Neural cell (in vitro differentiated cells): ENCODE measurements at regions not wholly inside any gene's neighbourhood (a gene's known extent, or its start where the extent isn't known, plus 50 kb on each side); places are given as distances from the start of the nearest gene placed in this dataset.

ENCODE experiments used
- H2AFZ ChIP-seq: fragments of 200-600, 300-800 bp; sonication (generic), shearing (Covaris generic); 2 replicates; pipeline ENCODE4 v1.6.0; 2014; ENCODE audit warnings: low read depth, mild to moderate bottlenecking, antibody characterized with exemption, low read length, moderate library complexity
- H3F3A ChIP-seq: fragments of 200-600 bp; shearing (Covaris generic); 2 replicates; pipeline ENCODE4 v1.6.1; 2016; ENCODE audit warnings: mild to moderate bottlenecking, moderate library complexity, mixed read lengths, antibody characterized with exemption, low read length; ENCODE audit not compliant: insufficient read depth, poor library complexity, severe bottlenecking
- H3K27ac ChIP-seq: fragments of 200-600, 300-800 bp; sonication (generic), shearing (Covaris generic); 2 replicates; pipeline ENCODE4 v1.5.1; 2014; ENCODE audit warnings: mild to moderate bottlenecking, low read length, moderate library complexity
- H3K27me3 ChIP-seq: fragments of 300-800, 200-600 bp; sonication (generic), shearing (Covaris generic); 2 replicates; pipeline ENCODE4 v1.6.0; 2014; ENCODE audit warnings: mild to moderate bottlenecking, low read depth, low read length, moderate library complexity; ENCODE audit not compliant: insufficient read depth
- H3K36me3 ChIP-seq: fragments of 300-800, 200-600 bp; sonication (generic), shearing (Covaris generic); 2 replicates; pipeline ENCODE4 v1.5.1; 2014; ENCODE audit warnings: mild to moderate bottlenecking, antibody characterized with exemption, low read length, moderate library complexity; ENCODE audit not compliant: insufficient read depth
- H3K4me2 ChIP-seq: fragments of 300-800, 200-600 bp; sonication (generic), shearing (Covaris generic); 2 replicates; pipeline ENCODE4 v1.6.0; 2014; ENCODE audit warnings: mild to moderate bottlenecking, low read length
- H3K4me3 ChIP-seq: fragments of 300-800, 200-600 bp; sonication (generic), shearing (Covaris generic); 2 replicates; pipeline ENCODE4 v1.5.1; 2014; ENCODE audit warnings: mild to moderate bottlenecking, low read length, moderate library complexity
- H3K79me2 ChIP-seq: fragments of 200-600 bp; shearing (Covaris generic); replicated peaks from 2 replicates; pipeline ENCODE4 v1.6.0; 2014; ENCODE audit warnings: mild to moderate bottlenecking, low read length, moderate library complexity; ENCODE audit not compliant: insufficient read depth
- H3K9ac ChIP-seq: fragments of 300-800, 200-600 bp; sonication (generic), shearing (Covaris generic); 2 replicates; pipeline ENCODE4 v1.6.1; 2016; ENCODE audit warnings: mild to moderate bottlenecking, low read length, mixed read lengths
- H3K9me2 ChIP-seq: fragments of 200-600 bp; shearing (Covaris generic); 2 replicates; pipeline ENCODE4 v1.6.1; 2016; ENCODE audit warnings: mild to moderate bottlenecking, low read length, mixed read lengths; ENCODE audit not compliant: insufficient read depth
- H3K9me3 ChIP-seq: fragments of 200-600, 300-800 bp; sonication (generic), shearing (Covaris generic); 2 replicates; pipeline ENCODE4 v1.6.1; 2016; ENCODE audit warnings: mild to moderate bottlenecking, mixed run types, low read length, moderate library complexity, mixed read lengths
- H4K20me1 ChIP-seq: fragments of 200-600 bp; shearing (Covaris generic); 2 replicates; pipeline ENCODE4 v1.6.1; 2016; ENCODE audit warnings: mild to moderate bottlenecking, mixed run types; ENCODE audit not compliant: insufficient read depth
- EP300 ChIP-seq: fragments of 450-650 bp; conservative IDR thresholded peaks from 2 replicates; pipeline ENCODE4 v1.6.1; 2014; ENCODE audit warnings: antibody characterized with exemption, mild to moderate bottlenecking, moderate library complexity; ENCODE audit not compliant: poor library complexity, severe bottlenecking
- EZH2 ChIP-seq: fragments of 200-600, 300-800 bp; shearing (Covaris generic), sonication (generic); IDR thresholded peaks from 2 replicates; pipeline ENCODE4 v1.6.1; 2014; ENCODE audit warnings: antibody characterized with exemption, low read length, borderline replicate concordance, mild to moderate bottlenecking; ENCODE audit not compliant: insufficient read depth, poor library complexity, severe bottlenecking
- MXI1 ChIP-seq: fragments of 450-650 bp; conservative IDR thresholded peaks from 2 replicates; pipeline ENCODE4 v1.6.1; 2014; ENCODE audit warnings: antibody characterized with exemption, mild to moderate bottlenecking; ENCODE audit not compliant: poor library complexity, severe bottlenecking
- POLR2AphosphoS5 ChIP-seq: IDR thresholded peaks from 2 replicates; pipeline ENCODE4 v1.6.1; 2012
- RAD21 ChIP-seq: fragments of 450-650 bp; conservative IDR thresholded peaks from 2 replicates; pipeline ENCODE4 v1.6.1; 2014; ENCODE audit warnings: antibody characterized with exemption, mild to moderate bottlenecking, moderate library complexity
- SMC3 ChIP-seq: fragments of 450-650 bp; conservative IDR thresholded peaks from 2 replicates; pipeline ENCODE4 v1.6.1; 2014; ENCODE audit warnings: antibody characterized with exemption, mild to moderate bottlenecking, moderate library complexity; ENCODE audit not compliant: poor library complexity
- TAF1 ChIP-seq: IDR thresholded peaks from 2 replicates; pipeline ENCODE4 v1.6.1; 2012; ENCODE audit warnings: low read depth
- TF ChIP-seq, protein P1 (sequence below): IDR thresholded peaks from 2 replicates; pipeline ENCODE4 v1.6.1; 2012; ENCODE audit warnings: borderline replicate concordance
- TF ChIP-seq, protein P2 (sequence below): fragments of 450-650 bp; IDR thresholded peaks from 2 replicates; pipeline ENCODE4 v1.5.1; 2014; ENCODE audit warnings: antibody characterized with exemption, mild to moderate bottlenecking, moderate library complexity; ENCODE audit not compliant: poor library complexity, severe bottlenecking

DNA sequence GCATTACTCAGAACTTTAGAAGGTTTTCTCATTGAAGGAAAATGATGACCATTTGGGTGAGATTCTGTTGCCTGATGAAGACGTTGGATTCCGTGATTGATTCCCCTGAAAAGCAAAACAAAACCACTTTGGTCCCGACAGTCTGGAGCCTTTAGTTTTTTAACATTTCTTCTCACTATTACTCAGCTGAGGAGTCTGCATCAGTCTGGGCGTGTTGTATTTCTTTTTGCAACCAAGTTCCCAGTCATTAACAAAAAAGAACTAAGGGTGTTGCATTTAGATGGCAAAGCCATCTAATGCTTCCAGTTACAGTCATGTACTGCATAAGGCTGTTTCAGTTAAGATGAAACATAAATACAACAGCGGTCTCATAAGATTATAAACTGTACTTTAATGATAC lies 343.1 kb upstream of the CDH2 start:
- Histone ChIP-seq H3K4me2 (no peak overlapping the region), H3F3A (no peaks in the 10 kb centered on the region), H3K27me3 (no peaks in the 10 kb centered on the region), H4K20me1 (no peaks in the 10 kb centered on the region), H3K9ac (no peak overlapping the region), H3K9me2 (no peaks in the 10 kb centered on the region), H3K27ac (no peak overlapping the region), H3K36me3 (no peaks in the 10 kb centered on the region), H2AFZ (no peak overlapping the region), H3K4me3 (no peak overlapping the region), H3K9me3 (no peaks in the 10 kb centered on the region), H3K79me2 (no peaks in the 10 kb centered on the region)
- TF ChIP-seq EZH2: no peak
- no peak for TF ChIP-seq RAD21
- TF ChIP-seq, protein P1, sequence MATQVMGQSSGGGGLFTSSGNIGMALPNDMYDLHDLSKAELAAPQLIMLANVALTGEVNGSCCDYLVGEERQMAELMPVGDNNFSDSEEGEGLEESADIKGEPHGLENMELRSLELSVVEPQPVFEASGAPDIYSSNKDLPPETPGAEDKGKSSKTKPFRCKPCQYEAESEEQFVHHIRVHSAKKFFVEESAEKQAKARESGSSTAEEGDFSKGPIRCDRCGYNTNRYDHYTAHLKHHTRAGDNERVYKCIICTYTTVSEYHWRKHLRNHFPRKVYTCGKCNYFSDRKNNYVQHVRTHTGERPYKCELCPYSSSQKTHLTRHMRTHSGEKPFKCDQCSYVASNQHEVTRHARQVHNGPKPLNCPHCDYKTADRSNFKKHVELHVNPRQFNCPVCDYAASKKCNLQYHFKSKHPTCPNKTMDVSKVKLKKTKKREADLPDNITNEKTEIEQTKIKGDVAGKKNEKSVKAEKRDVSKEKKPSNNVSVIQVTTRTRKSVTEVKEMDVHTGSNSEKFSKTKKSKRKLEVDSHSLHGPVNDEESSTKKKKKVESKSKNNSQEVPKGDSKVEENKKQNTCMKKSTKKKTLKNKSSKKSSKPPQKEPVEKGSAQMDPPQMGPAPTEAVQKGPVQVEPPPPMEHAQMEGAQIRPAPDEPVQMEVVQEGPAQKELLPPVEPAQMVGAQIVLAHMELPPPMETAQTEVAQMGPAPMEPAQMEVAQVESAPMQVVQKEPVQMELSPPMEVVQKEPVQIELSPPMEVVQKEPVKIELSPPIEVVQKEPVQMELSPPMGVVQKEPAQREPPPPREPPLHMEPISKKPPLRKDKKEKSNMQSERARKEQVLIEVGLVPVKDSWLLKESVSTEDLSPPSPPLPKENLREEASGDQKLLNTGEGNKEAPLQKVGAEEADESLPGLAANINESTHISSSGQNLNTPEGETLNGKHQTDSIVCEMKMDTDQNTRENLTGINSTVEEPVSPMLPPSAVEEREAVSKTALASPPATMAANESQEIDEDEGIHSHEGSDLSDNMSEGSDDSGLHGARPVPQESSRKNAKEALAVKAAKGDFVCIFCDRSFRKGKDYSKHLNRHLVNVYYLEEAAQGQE: no peak
- no peak for TF ChIP-seq EP300

DNA sequence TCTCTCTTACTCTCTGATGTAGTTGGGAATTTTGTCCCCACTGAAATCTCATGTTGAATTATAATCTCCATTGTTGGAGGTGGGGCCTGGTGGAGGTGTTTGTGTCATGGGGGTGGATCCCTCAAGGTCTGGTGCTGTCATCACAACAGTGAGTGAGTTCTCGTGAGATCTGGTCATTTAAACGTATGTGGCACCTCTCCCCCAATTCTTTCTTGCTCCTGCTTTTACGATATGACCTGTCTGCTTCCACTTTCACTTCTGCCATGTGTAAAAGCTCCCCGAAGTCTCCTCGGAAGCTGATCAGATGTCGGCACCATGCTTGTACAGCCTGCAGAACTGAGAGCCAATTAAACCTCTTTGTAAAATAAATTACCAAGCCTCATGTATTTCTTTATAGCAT lies 337.8 kb upstream of the CDH2 start:
- TF ChIP-seq EZH2 (no peak), SMC3 (no peak), TAF1 (no peak), MXI1 (no peak), RAD21 (no peak), POLR2AphosphoS5 (no peak), EP300 (no peak)
- TF ChIP-seq, protein P2, sequence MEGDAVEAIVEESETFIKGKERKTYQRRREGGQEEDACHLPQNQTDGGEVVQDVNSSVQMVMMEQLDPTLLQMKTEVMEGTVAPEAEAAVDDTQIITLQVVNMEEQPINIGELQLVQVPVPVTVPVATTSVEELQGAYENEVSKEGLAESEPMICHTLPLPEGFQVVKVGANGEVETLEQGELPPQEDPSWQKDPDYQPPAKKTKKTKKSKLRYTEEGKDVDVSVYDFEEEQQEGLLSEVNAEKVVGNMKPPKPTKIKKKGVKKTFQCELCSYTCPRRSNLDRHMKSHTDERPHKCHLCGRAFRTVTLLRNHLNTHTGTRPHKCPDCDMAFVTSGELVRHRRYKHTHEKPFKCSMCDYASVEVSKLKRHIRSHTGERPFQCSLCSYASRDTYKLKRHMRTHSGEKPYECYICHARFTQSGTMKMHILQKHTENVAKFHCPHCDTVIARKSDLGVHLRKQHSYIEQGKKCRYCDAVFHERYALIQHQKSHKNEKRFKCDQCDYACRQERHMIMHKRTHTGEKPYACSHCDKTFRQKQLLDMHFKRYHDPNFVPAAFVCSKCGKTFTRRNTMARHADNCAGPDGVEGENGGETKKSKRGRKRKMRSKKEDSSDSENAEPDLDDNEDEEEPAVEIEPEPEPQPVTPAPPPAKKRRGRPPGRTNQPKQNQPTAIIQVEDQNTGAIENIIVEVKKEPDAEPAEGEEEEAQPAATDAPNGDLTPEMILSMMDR: no peak
- TF ChIP-seq, protein P1: no peak
- H3K4me2 ChIP-seq: no peak overlapping the region
- H3K9ac ChIP-seq: no peak overlapping the region
- H4K20me1 ChIP-seq: no peaks in the 10 kb centered on the region
- no peaks in the 10 kb centered on the region for H3K27me3 ChIP-seq
- no peaks in the 10 kb centered on the region for H3K9me3 ChIP-seq
- H3K79me2 ChIP-seq: no peaks in the 10 kb centered on the region
- no peaks in the 10 kb centered on the region for H3F3A ChIP-seq
- no peaks in the 10 kb centered on the region for H3K9me2 ChIP-seq
- H3K36me3 ChIP-seq: no peaks in the 10 kb centered on the region
- no peak overlapping the region for H3K27ac ChIP-seq
- H2AFZ ChIP-seq: no peak overlapping the region
- no peak overlapping the region for H3K4me3 ChIP-seq
